ENCODE measurements at regions not wholly inside any gene's neighbourhood (a gene's known extent, or its start where the extent isn't known, plus 50 kb on each side); places are given as distances from the start of the nearest gene placed in this dataset.
A peak's percentile ranks its signal among the peaks of the same experiment; 100 is the strongest.

DNA sequence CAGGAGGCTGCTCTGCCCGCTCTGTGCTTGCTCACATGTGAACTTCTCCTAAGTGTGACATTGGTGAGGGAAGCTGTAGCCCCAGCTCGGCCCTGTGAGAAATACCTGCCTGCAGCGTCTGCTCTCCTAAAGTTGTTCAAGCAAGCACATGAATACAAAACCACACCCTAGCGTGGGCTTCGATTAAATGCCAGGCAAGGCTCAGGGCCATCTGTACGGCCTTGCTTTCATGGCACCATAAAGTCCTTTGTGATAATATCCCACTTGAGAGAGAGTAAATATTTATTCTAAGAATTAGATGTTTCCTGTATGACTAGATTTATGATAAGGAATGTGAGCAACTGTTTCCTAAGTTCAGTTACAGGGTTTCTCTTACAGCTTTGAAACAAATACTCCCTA lies 262.8 kb upstream of the KLF14 start:
- Histone ChIP-seq H3K4me3 (no peak overlapping the region), H3K27ac (peak overlapping the region; percentile 43 to 56), H3K27me3 (no peaks in the 10 kb centered on the region), H3K36me3 (ENCODE audit: low read depth, missing control alignments) (no peaks in the 10 kb centered on the region), H3K4me1 (peaks cover 76% of the 10 kb centered on the region), H3K9me3 (no peaks in the 10 kb centered on the region)
- intact Hi-C loops (cut with DNase I; ENCODE audit: low total_unique reads), result no loop called here
- no peak for DNase-seq
- TF ChIP-seq POLR2A (IDR thresholded peaks at IDR 0.05), result no peak
- TF ChIP-seq, protein P1, sequence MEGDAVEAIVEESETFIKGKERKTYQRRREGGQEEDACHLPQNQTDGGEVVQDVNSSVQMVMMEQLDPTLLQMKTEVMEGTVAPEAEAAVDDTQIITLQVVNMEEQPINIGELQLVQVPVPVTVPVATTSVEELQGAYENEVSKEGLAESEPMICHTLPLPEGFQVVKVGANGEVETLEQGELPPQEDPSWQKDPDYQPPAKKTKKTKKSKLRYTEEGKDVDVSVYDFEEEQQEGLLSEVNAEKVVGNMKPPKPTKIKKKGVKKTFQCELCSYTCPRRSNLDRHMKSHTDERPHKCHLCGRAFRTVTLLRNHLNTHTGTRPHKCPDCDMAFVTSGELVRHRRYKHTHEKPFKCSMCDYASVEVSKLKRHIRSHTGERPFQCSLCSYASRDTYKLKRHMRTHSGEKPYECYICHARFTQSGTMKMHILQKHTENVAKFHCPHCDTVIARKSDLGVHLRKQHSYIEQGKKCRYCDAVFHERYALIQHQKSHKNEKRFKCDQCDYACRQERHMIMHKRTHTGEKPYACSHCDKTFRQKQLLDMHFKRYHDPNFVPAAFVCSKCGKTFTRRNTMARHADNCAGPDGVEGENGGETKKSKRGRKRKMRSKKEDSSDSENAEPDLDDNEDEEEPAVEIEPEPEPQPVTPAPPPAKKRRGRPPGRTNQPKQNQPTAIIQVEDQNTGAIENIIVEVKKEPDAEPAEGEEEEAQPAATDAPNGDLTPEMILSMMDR (IDR thresholded peaks at IDR 0.05), result no peak
- WGBS, 2 donors, result 23 to 38% methylated on average over 6 of the region's 6 CpGs

DNA sequence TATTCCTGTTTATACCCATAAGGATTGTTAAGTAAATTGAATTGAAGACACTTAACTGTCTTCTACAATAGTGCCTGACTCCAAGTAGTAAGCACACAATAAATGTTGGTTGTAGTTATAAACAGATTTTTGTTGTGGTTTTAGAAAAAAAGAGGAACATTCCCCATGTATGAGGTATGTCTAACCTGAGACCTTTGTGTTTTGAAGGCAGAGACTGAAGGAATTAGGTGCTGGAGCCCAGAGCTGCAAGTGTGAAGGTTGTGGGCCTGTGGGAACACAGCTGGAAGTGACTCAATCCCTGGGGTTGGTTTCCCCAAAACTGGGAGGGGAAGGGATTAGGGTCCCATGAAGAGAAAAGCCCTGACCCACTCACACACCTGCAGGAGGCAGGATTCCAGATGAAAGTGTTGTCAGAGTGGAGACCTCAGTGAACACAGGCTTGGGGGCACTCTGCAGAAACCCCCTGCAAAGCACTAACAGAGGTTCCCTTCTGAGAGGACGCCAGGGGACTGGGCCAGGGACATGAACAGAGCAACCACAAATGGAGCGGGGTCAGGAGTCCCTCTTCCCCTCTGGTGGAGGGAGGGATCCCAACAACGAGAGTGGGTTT lies 265.1 kb upstream of the KLF14 start:
- Histone ChIP-seq H3K27ac (peak overlapping the region; percentile 6 to 58), H3K4me3 (no peak overlapping the region), H3K4me1 (peaks cover 55% of the 10 kb centered on the region), H3K36me3 (ENCODE audit: low read depth, missing control alignments) (no peaks in the 10 kb centered on the region), H3K27me3 (no peaks in the 10 kb centered on the region), H3K9me3 (no peaks in the 10 kb centered on the region)
- WGBS, 2 donors, result 76 to 86% methylated on average over 3 of the region's 3 CpGs
- TF ChIP-seq, protein P1 (IDR thresholded peaks at IDR 0.05), result no peak
- TF ChIP-seq POLR2A (IDR thresholded peaks at IDR 0.05), result no peak
- DNase-seq, result no peak
- intact Hi-C loops (cut with DNase I; ENCODE audit: low total_unique reads), result no loop called here

DNA sequence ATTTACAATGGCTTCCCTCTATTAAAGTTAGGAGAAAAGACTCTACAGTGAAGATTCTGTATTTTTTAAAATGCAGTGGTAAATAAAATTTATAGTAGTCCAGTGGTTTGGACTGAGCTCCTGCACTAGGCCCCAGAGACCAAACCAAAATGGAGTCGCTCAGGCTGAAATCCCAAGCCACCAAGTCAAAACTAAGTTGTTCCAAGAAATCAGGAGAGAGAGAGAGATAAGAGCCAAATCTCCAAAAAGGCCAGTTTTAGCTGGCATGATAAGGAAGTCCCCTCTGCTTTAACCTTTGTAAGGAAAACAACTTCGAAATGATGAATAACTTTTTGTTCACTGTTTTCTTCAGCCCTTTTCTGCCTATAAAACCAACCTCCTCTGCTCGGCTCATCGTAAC lies 265.9 kb upstream of the KLF14 start:
- peak overlapping the region in 1 of 2 donors; percentile 58 for H3K27ac ChIP-seq
- H3K27me3 ChIP-seq, result no peaks in the 10 kb centered on the region
- no peaks in the 10 kb centered on the region for H3K9me3 ChIP-seq
- no peak overlapping the region for H3K4me3 ChIP-seq
- intact Hi-C loops (cut with DNase I; ENCODE audit: low total_unique reads), result no loop called here
- 52 to 54% methylated on average over 4 of the region's 4 CpGs for WGBS, 2 donors
- H3K4me1 ChIP-seq, result peaks cover 47% of the 10 kb centered on the region
- TF ChIP-seq POLR2A (IDR thresholded peaks at IDR 0.05), result no peak
- TF ChIP-seq, protein P1 (IDR thresholded peaks at IDR 0.05), result no peak
- H3K36me3 ChIP-seq (ENCODE audit: low read depth, missing control alignments), result no peaks in the 10 kb centered on the region
- DNase-seq, result no peak

DNA sequence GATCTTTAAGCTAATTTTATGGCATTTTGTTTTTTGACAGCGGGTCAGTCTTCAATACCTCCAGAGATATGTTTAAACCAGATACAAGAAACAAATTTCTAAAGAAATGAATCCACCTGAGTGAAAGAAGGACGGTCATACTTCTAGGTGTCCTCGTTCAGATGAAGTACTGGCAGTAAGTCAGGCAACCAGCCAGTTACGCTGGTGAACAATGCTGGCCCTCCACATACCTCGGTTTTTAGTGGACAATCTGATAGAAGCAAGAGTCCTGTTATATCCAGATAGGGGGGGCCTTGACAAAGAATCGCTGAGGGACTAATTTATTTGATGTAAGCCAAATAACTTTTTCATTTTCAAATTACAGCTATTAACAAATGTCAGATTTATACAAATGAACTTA lies 266.4 kb upstream of the KLF14 start:
- peak overlapping the region in 1 of 2 donors; percentile 58 for H3K27ac ChIP-seq
- H3K9me3 ChIP-seq, result no peaks in the 10 kb centered on the region
- 79 to 80% methylated on average over 6 of the region's 6 CpGs for WGBS, 2 donors
- H3K4me3 ChIP-seq, result no peak overlapping the region
- TF ChIP-seq, protein P1 (IDR thresholded peaks at IDR 0.05), result no peak
- TF ChIP-seq POLR2A (IDR thresholded peaks at IDR 0.05), result no peak
- no peaks in the 10 kb centered on the region for H3K27me3 ChIP-seq
- no peak for DNase-seq
- H3K36me3 ChIP-seq (ENCODE audit: low read depth, missing control alignments), result no peaks in the 10 kb centered on the region
- intact Hi-C loops (cut with DNase I; ENCODE audit: low total_unique reads), result no loop called here
- H3K4me1 ChIP-seq, result peaks cover 42% of the 10 kb centered on the region

DNA sequence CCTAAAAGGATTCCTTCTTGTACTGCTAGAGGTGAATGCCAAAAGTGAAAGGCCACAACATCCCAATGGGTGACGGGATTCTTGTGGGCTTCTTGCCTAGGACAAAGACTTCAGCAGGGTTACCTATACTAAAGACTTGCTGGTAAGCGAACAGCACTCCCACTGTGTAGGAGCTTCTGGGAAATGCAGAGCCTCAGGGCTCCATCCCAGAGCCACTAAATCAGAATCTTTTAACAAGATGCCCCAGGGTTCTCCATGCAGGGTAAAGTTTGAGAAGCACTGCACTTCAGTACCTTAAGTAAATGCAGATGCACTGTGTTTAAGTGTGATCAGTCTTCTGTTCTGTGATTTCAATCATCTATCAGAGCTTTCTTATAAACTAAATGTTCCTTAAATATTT lies 266.9 kb upstream of the KLF14 start:
- Histone ChIP-seq H3K36me3 (ENCODE audit: low read depth, missing control alignments) (no peaks in the 10 kb centered on the region), H3K9me3 (no peaks in the 10 kb centered on the region), H3K4me1 (peaks cover 39% of the 10 kb centered on the region), H3K27ac (peak overlapping the region in 1 of 2 donors; percentile 58), H3K27me3 (no peaks in the 10 kb centered on the region), H3K4me3 (no peak overlapping the region)
- intact Hi-C loops (cut with DNase I; ENCODE audit: low total_unique reads), result no loop called here
- TF ChIP-seq, protein P1 (IDR thresholded peaks at IDR 0.05), result no peak
- no peak for TF ChIP-seq POLR2A (IDR thresholded peaks at IDR 0.05)
- no peak for DNase-seq
- 48 to 100% methylated on average over 1 to 2 of the region's 2 CpGs for WGBS, 2 donors

All from testis (tissue), 2 donors.